BJ (cell line): ENCODE measurements at regions not wholly inside any gene's neighbourhood (a gene's known extent, or its start where the extent isn't known, plus 50 kb on each side); places are given as distances from the start of the nearest gene placed in this dataset.

ENCODE experiments used
- CTCF ChIA-PET: fragments of 350-600 bp; formaldehyde crosslinking; extraction: SDS; loops from one replicate; lab custom pipeline; 2021; ENCODE audit warnings: antibody characterized with exemption, inconsistent platforms; lab: Yijun Ruan, JAX
- POLR2A ChIA-PET: fragments of 300-600 bp; sonication (Branson Sonifier 250); formaldehyde crosslinking; extraction: SDS; loops from one replicate; lab custom pipeline; 2021; ENCODE audit warnings: antibody characterized with exemption; lab: Charles Lee
- DNase-seq: peaks from one replicate; pipeline ENCODE4 v3.0.0-alpha.2; 2011; ENCODE audit warnings: low read depth
- H3K27me3 ChIP-seq: 2 replicates; pipeline ENCODE4 v1.6.0; 2011; ENCODE audit warnings: low read length; ENCODE audit not compliant: control insufficient read depth, insufficient read depth
- H3K36me3 ChIP-seq: 2 replicates; pipeline ENCODE4 v1.5.1; 2011; ENCODE audit warnings: low read length; ENCODE audit not compliant: control insufficient read depth, insufficient read depth
- H3K4me3 ChIP-seq: 2 replicates; pipeline ENCODE4 v1.5.1; 2011; ENCODE audit warnings: low read depth, mild to moderate bottlenecking, control low read depth, low read length
- CTCF ChIP-seq: IDR thresholded peaks from 2 replicates; pipeline ENCODE4 v1.5.1; 2011; ENCODE audit warnings: low read depth, mild to moderate bottlenecking, control low read depth, inconsistent platforms, low read length, moderate library complexity; ENCODE audit not compliant: insufficient read depth

- ChIA-PET POLR2A (no interaction called here), CTCF (interaction anchor here (0.5 to 1.3 kb wide), 2 partner anchors 11 to 42 kb away, joined by 3 to 5 read pairs; no protein-coding TSS in a partner anchor)
- H3K27me3 ChIP-seq = no peaks in the 10 kb centered on the region
- DNase-seq = no peak
- no peak for TF ChIP-seq CTCF
- H3K36me3 ChIP-seq = no peaks in the 10 kb centered on the region
- H3K4me3 ChIP-seq = no peak overlapping the region
These were observed 162.2 kb downstream of the INSIG2 start for GRCh38 chr2:118250463-118250862.

- CTCF ChIA-PET = interaction anchor here (0.5 to 1.3 kb wide), 4 partner anchors 10 to 41 kb away, joined by 3 to 5 read pairs (median 3); no protein-coding TSS in a partner anchor
- POLR2A ChIA-PET = no interaction called here
These were observed 161.7 kb downstream of the INSIG2 start for GRCh38 chr2:118250001-118250400.

GRCh38 chr2:118249531-118249930 is 161.3 kb downstream of the INSIG2 start:
- peak; percentile 88 for DNase-seq
- POLR2A ChIA-PET = no interaction called here
- Histone ChIP-seq H3K27me3 (no peaks in the 10 kb centered on the region), H3K4me3 (no peak overlapping the region), H3K36me3 (no peaks in the 10 kb centered on the region)
- no peak for TF ChIP-seq CTCF
- CTCF ChIA-PET = interaction anchor here (0.7 to 1.3 kb wide), 3 partner anchors 10 to 28 kb away, joined by 3 to 5 read pairs (median 3); no protein-coding TSS in a partner anchor

More at GRCh38 chr2:118250001-118250400, 161.7 kb downstream of the INSIG2 start:
- H3K27me3 ChIP-seq = no peaks in the 10 kb centered on the region
- DNase-seq = peak; percentile 66
- no peak for TF ChIP-seq CTCF
- H3K4me3 ChIP-seq = no peak overlapping the region
- H3K36me3 ChIP-seq = no peaks in the 10 kb centered on the region

- POLR2A ChIA-PET = interaction anchor here (0.5 kb wide), 1 partner anchor 422 kb away, joined by 3 read pairs; no protein-coding TSS in a partner anchor
- no peak overlapping the region for H3K4me3 ChIP-seq
- H3K27me3 ChIP-seq = no peaks in the 10 kb centered on the region
- H3K36me3 ChIP-seq = no peaks in the 10 kb centered on the region
- DNase-seq = no peak
- CTCF ChIA-PET = no interaction called here
- TF ChIP-seq CTCF = no peak
These were observed 158.5 kb downstream of the INSIG2 start for GRCh38 chr2:118246726-118247125.

GRCh38 chr2:118246079-118246478 is 157.8 kb downstream of the INSIG2 start:
- no peak for DNase-seq
- POLR2A ChIA-PET = no interaction called here
- Histone ChIP-seq H3K4me3 (no peak overlapping the region), H3K36me3 (no peaks in the 10 kb centered on the region), H3K27me3 (no peaks in the 10 kb centered on the region)
- TF ChIP-seq CTCF = no peak
- CTCF ChIA-PET = no interaction called here
